Right ventricle myocardium inferior (tissue), 1 donor: ENCODE measurements at regions not wholly inside any gene's neighbourhood (a gene's known extent, or its start where the extent isn't known, plus 50 kb on each side); places are given as distances from the start of the nearest gene placed in this dataset.
"Not testable (repeated sequence)": the region's sequence is repeated elsewhere in the genome, so short reads cannot be mapped to it uniquely, and the experiment has no call there.

ENCODE experiments used
- ATAC-seq: fragments of 200-7000 bp; cut with Tn5 transposase; one replicate; pipeline ENCODE4 v1.9.1; 2020; ENCODE audit warnings: mild to moderate bottlenecking, moderate library complexity
- DNase-seq: peaks from one replicate; pipeline ENCODE4 v3.0.0; 2021; ENCODE audit errors: missing footprints
- intact Hi-C: fragments of 100-400 bp; cut with DNase I; formaldehyde crosslinking; loops from one replicate; pipeline ENCODE4 v1.11.0; 2022
- donor health status: DM: no; HTN: yes; CAD: no; lungs with severe emphysema.

- intact Hi-C loops: no loop called here
- ATAC-seq (no peak), DNase-seq (no peak)
These were observed 283.4 kb upstream of the G2E3 start for GRCh38 chr14:30275604-30276003.

- no peak for ATAC-seq
These were observed 281.7 kb upstream of the G2E3 start for GRCh38 chr14:30277268-30277667.

GRCh38 chr14:30278856-30279255, 280.1 kb upstream of the G2E3 start:
- ATAC-seq, DNase-seq, intact Hi-C loops: not testable (repeated sequence)

More at GRCh38 chr14:30277268-30277667, 281.7 kb upstream of the G2E3 start:
- intact Hi-C loops: no loop called here
- DNase-seq: no peak

- no peak for DNase-seq
- intact Hi-C loops: no loop called here
- ATAC-seq: no peak
These were observed 275.0 kb upstream of the G2E3 start for GRCh38 chr14:30283822-30284446.

- ATAC-seq (no peak), DNase-seq (no peak)
- intact Hi-C loops: no loop called here
These were observed 274.1 kb upstream of the G2E3 start for GRCh38 chr14:30284808-30285207.

GRCh38 chr14:30287579-30288445, 271.1 kb upstream of the G2E3 start:
- DNase-seq (no peak), ATAC-seq (no peak)
- intact Hi-C loops: no loop called here

GRCh38 chr14:30290001-30290400, 269.0 kb upstream of the G2E3 start:
- DNase-seq (no peak), ATAC-seq (no peak)
- intact Hi-C loops: no loop called here

- no peak for ATAC-seq
- intact Hi-C loops: no loop called here
These were observed 267.7 kb upstream of the G2E3 start for GRCh38 chr14:30291216-30291615.

GRCh38 chr14:30292541-30292940, 266.4 kb upstream of the G2E3 start:
- DNase-seq (no peak), ATAC-seq (no peak)
- intact Hi-C loops: no loop called here

More at GRCh38 chr14:30291216-30291615, 267.7 kb upstream of the G2E3 start:
- DNase-seq: no peak

GRCh38 chr14:30295980-30296379, 263.0 kb upstream of the G2E3 start:
- intact Hi-C loops: no loop called here

GRCh38 chr14:30296931-30297405, 262.0 kb upstream of the G2E3 start:
- intact Hi-C loops: no loop called here
- ATAC-seq (no peak), DNase-seq (no peak)

More at GRCh38 chr14:30295980-30296379, 263.0 kb upstream of the G2E3 start:
- no peak for DNase-seq
- no peak for ATAC-seq

- intact Hi-C loops: no loop called here
- DNase-seq (no peak), ATAC-seq (no peak)
These were observed 260.8 kb upstream of the G2E3 start for GRCh38 chr14:30297876-30298795.

- intact Hi-C loops: no loop called here
- ATAC-seq (no peak), DNase-seq (no peak)
These were observed 259.0 kb upstream of the G2E3 start for GRCh38 chr14:30299915-30300314.

GRCh38 chr14:30303350-30303749, 255.6 kb upstream of the G2E3 start:
- DNase-seq (no peak), ATAC-seq (no peak)
- intact Hi-C loops: no loop called here

GRCh38 chr14:30305346-30305745, 253.6 kb upstream of the G2E3 start:
- DNase-seq (no peak), ATAC-seq (no peak)
- intact Hi-C loops: no loop called here

- ATAC-seq (no peak), DNase-seq (no peak)
- intact Hi-C loops: no loop called here
These were observed 249.6 kb upstream of the G2E3 start for GRCh38 chr14:30309405-30309804.

- ATAC-seq (no peak), DNase-seq (no peak)
- intact Hi-C loops: no loop called here
These were observed 246.7 kb upstream of the G2E3 start for GRCh38 chr14:30312214-30312613.

- ATAC-seq (no peak), DNase-seq (no peak)
- intact Hi-C loops: no loop called here
These were observed 241.2 kb upstream of the G2E3 start for GRCh38 chr14:30317729-30318128.

GRCh38 chr14:30322819-30323218, 236.1 kb upstream of the G2E3 start:
- no peak for ATAC-seq
- intact Hi-C loops: no loop called here
- no peak for DNase-seq
